ENCODE measurements at regions not wholly inside any gene's neighbourhood (a gene's known extent, or its start where the extent isn't known, plus 50 kb on each side); places are given as distances from the start of the nearest gene placed in this dataset.

DNA sequence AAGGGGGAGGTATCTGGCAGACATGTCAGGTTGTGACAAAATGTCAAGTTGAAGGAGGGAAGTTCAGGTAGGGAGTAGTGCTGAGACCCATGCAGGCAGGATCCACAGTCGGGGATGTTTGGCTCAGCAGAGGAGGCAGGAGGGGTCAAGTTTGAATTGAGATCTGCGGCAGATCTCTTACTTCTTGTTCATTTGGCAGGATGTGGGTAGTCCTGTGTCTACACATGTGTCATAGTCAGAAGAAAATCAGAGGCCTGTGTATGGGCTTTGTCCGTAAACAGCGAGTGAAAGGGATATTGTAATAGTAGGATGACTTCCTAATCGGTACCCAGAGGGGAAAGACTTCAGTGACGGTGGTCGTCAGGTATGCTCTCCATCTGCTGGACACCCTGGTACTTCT lies 203.8 kb upstream of the MTPN start:
- no peak overlapping the region for H3K4me3 ChIP-seq (ENCODE audit: control insufficient read depth, low read depth, low read length)

DNA sequence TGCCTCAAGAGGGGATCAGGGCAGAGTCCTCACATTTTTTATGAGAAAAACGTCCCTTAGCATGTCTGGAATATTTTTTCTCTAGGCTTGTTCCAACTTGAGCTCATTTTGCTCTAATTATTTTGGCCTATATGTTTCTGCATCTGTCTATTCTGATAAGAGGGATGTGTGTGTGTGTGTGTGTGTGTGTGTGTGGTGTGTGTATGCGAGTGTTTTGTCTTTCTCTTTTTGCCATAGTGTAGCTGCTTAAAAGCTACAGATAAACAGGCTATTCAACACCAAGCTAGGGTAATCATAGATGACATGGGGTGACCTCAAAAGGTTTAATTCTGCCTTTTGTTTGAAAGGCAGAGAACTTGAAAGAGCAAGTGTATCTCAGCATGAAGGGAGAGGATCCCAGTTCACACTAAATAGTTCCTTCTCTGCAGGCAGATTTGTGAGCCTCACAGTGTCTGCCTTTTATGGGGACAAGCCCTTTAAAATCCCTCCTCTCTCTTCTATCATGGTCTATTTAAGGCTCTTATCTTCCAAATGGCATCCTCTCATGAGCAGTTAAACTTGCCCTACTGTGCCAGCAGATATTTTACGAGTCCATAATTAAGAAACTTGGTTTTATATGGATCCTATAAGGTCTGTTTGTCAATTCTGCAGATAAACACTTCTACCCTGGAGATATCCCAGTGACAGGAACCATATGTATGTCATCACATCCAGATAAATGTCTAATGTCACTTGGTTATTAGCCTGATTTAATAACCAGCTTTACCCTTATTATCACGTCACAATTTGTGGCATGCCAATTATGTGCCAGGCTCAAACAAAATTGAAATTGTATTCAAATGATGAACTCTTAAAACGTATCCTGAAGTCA lies 202.9 kb upstream of the MTPN start:
- no peak for DNase-seq (ENCODE audit: low read depth)
- H3K4me3 ChIP-seq (ENCODE audit: control insufficient read depth, low read depth, low read length): no peak overlapping the region
- TF ChIP-seq, protein P1, sequence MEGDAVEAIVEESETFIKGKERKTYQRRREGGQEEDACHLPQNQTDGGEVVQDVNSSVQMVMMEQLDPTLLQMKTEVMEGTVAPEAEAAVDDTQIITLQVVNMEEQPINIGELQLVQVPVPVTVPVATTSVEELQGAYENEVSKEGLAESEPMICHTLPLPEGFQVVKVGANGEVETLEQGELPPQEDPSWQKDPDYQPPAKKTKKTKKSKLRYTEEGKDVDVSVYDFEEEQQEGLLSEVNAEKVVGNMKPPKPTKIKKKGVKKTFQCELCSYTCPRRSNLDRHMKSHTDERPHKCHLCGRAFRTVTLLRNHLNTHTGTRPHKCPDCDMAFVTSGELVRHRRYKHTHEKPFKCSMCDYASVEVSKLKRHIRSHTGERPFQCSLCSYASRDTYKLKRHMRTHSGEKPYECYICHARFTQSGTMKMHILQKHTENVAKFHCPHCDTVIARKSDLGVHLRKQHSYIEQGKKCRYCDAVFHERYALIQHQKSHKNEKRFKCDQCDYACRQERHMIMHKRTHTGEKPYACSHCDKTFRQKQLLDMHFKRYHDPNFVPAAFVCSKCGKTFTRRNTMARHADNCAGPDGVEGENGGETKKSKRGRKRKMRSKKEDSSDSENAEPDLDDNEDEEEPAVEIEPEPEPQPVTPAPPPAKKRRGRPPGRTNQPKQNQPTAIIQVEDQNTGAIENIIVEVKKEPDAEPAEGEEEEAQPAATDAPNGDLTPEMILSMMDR (conservative IDR thresholded peaks at IDR 0.05; ENCODE audit: control insufficient read depth, insufficient read depth, low read depth, low read length): no peak

More for the DNA sequence above, 203.8 kb upstream of the MTPN start:
- TF ChIP-seq, protein P1 (conservative IDR thresholded peaks at IDR 0.05; ENCODE audit: control insufficient read depth, insufficient read depth, low read depth, low read length): no peak
- DNase-seq (ENCODE audit: low read depth): no peak

DNA sequence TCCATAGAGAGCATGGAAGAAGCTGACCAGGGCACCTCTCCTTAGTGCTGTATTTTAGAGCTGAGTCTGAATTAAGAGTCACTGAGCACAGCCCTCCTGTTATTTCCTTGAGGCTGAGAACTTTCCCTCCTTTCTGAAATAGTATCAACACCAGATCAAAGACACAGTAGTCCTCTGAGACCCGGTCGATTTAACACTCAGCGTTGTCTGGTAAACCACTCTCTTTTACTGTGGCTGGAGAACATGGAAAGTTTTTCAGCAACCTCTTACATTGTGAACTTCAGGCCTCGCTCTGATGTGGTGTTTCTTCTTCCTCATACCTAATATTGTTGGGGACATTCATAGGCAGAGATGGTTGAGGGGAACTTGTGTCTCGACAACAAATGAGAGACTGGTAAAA lies 202.0 kb upstream of the MTPN start:
- no peak for DNase-seq (ENCODE audit: low read depth)
- H3K4me3 ChIP-seq (ENCODE audit: control insufficient read depth, low read depth, low read length): no peak overlapping the region
- TF ChIP-seq, protein P1 (conservative IDR thresholded peaks at IDR 0.05; ENCODE audit: control insufficient read depth, insufficient read depth, low read depth, low read length): no peak

DNA sequence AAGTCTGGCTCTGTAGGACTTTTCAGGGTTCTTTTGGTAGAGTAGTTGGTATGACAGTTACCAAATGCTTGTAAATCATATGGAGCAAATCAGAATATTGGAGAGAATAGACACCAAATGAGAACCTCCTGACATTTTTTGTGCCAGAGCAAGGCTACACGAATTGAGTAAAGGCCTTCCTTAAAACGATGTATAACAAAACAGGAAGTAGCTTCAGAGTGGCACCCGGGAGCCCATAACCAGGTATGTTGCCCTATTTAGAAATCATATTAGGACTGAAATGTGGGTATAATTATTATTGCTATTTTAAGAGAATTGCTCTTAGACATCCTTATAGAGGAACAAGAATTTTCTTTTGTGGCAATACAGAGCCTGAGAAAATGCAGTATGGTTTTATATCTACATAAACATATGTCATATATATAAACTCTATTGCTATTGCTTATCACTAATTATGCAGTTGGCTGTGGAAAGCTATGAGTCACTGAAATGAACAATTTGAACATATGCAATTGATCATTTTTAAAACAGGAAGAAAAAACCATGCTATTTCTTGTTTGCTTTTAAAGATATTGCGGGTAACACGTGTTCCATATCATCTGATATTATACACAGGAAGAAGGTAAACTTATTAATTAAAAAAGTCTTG lies 197.4 kb upstream of the MTPN start:
- no peak for DNase-seq (ENCODE audit: low read depth)
- no peak overlapping the region for H3K4me3 ChIP-seq (ENCODE audit: control insufficient read depth, low read depth, low read length)
- TF ChIP-seq, protein P1 (conservative IDR thresholded peaks at IDR 0.05; ENCODE audit: control insufficient read depth, insufficient read depth, low read depth, low read length): no peak

DNA sequence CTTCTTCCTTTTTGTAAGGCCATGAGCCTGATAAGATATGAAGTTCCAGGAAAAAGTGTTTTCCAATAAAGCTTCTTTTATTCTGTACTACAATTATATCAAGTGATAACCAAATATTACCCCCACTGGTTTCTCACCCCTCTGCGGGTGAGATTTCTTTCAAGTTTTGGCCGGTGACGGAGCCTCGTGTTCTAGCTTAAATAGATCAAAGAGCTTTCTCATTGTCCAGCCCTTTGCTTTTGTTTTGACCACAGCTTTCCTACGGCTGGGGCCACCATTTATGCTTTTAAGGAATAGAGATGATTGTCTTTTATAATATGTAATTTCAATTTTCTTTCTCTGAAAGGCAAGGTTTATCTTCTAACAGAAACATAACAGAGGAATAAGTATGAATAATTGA lies 196.7 kb upstream of the MTPN start:
- DNase-seq (ENCODE audit: low read depth): no peak

DNA sequence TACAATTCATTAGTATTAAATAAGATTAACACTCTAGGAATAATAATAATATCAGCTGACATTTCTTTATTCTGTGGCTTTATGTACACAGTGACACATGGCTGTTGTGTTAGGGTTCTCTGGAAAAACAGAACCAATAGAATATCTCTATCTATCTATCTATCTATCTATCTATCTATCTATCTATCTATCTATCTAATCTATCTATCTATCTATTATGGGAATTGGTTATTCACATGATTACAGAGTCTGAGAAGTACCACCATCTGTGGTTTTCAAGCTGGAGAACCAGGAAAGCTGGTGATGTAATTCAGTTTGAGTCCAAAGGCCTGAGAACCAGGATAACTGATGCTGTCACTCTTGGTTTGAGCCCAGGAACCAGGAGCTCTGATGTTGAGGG lies 194.1 kb upstream of the MTPN start:
- TF ChIP-seq, protein P1 (conservative IDR thresholded peaks at IDR 0.05; ENCODE audit: control insufficient read depth, insufficient read depth, low read depth, low read length): no peak
- H3K4me3 ChIP-seq (ENCODE audit: control insufficient read depth, low read depth, low read length): no peak overlapping the region
- DNase-seq (ENCODE audit: low read depth): no peak

More for the DNA sequence above, 196.7 kb upstream of the MTPN start:
- TF ChIP-seq, protein P1 (conservative IDR thresholded peaks at IDR 0.05; ENCODE audit: control insufficient read depth, insufficient read depth, low read depth, low read length): no peak
- H3K4me3 ChIP-seq (ENCODE audit: control insufficient read depth, low read depth, low read length): no peak overlapping the region

Data from fibroblast of mammary gland (primary cell).